Esophagus (tissue), 2 donors: ENCODE measurements at regions not wholly inside any gene's neighbourhood (a gene's known extent, or its start where the extent isn't known, plus 50 kb on each side); places are given as distances from the start of the nearest gene placed in this dataset.

Experiments used
- H3K27ac ChIP-seq, 2 donors: one replicate each; pipeline ENCODE4 v1.5.1; 2013; ENCODE audit warnings: low read depth in 2 of 2, mild to moderate bottlenecking in 2 of 2, inconsistent platforms in 1 of 2, low read length in 1 of 2, moderate library complexity in 1 of 2
- H3K27me3 ChIP-seq, 2 donors: one replicate each; pipeline ENCODE4 v1.6.1; 2013; ENCODE audit warnings: low read length in 2 of 2, control low read depth in 1 of 2, mild to moderate bottlenecking in 1 of 2; ENCODE audit not compliant: insufficient read depth in 2 of 2, control insufficient read depth in 1 of 2
- H3K36me3 ChIP-seq, 2 donors: one replicate each; pipeline ENCODE4 v1.6.1; 2013; ENCODE audit warnings: low read length in 1 of 2; ENCODE audit not compliant: control insufficient read depth in 2 of 2, insufficient read depth in 2 of 2
- H3K4me1 ChIP-seq, 2 donors: one replicate each; pipeline ENCODE4 v1.6.1; 2013; ENCODE audit warnings: low read length in 1 of 2; ENCODE audit not compliant: control insufficient read depth in 2 of 2, insufficient read depth in 2 of 2
- H3K4me3 ChIP-seq, 2 donors: one replicate each; pipeline ENCODE4 v1.5.1; 2013; ENCODE audit warnings: low read length in 2 of 2, mild to moderate bottlenecking in 2 of 2, low read depth in 1 of 2, moderate library complexity in 1 of 2
- H3K9me3 ChIP-seq, 2 donors: one replicate each; pipeline ENCODE4 v1.6.1; 2013; ENCODE audit warnings: mild to moderate bottlenecking in 2 of 2, low read depth in 1 of 2, low read length in 1 of 2, moderate library complexity in 1 of 2; ENCODE audit not compliant: control insufficient read depth in 2 of 2, insufficient read depth in 1 of 2
- WGBS, 2 donors: extraction: QIAGEN DNeasy Blood & Tissue Kit; methylation state at CpG; one replicate each; pipeline ENCODE4 v1.1.7; 2013; 5-methylcytosine and 5-hydroxymethylcytosine counted together
- donor health status: healthy with polysubstance abuse.
- donor health status: Bipolar disorder and iron deficiency.

DNA sequence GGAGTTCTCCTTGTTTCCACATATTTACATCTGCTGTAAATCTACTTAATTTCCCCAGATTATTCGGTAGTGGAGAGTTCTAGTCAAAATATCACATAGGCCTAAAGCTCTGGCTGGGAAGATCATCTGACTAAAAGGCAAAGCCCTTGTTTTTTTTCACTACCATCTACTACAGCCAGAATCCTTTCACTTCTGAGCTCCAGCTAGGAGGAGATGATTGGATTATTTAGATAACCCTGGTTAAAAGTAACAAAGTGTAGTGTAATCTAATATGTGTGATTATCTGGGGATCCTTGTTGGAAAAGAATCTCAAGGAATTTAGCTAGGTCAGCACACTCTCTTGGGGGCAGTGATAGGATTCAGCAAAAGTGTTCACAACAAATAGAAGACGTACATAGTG lies 125.4 kb downstream of the DYRK2 start:
- Histone ChIP-seq H3K4me1 (no peaks in the 10 kb centered on the region), H3K27ac (no peak overlapping the region), H3K9me3 (no peaks in the 10 kb centered on the region), H3K27me3 (no peaks in the 10 kb centered on the region), H3K36me3 (no peaks in the 10 kb centered on the region), H3K4me3 (no peak overlapping the region)
- WGBS, 2 donors, result 65 to 67% methylated on average over 2 of the region's 2 CpGs

DNA sequence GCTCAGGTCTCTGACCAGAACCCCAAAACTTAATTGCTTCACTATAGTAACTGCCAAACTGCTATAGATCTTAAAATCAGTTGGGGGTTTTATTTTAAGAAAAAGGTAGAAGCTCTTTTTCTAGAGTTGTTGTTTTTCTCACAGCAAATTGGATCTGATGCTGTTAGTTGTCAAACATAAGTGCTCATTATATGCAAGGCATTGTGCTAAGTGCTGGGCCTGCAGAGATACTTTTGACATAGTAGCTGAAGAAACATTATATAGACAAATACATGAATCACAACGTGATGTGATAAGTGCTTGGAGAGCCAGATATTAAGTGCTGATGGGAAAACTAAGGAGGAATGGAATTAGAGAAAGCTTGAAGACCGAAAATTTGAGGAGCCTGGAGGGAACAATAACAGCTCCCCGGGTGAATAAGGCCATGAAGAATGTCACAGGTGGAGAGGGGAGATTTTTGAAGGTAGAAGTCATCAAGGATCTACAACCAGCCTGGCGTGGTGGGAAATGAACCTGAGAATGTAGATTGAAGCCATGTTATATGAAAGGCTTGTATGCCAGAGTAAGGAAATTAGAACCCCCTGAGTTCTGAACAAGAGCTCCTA lies 126.5 kb downstream of the DYRK2 start:
- 77 to 79% methylated on average over 4 of the region's 4 CpGs for WGBS, 2 donors
- Histone ChIP-seq H3K27me3 (no peaks in the 10 kb centered on the region), H3K4me3 (no peak overlapping the region), H3K9me3 (no peaks in the 10 kb centered on the region), H3K4me1 (no peaks in the 10 kb centered on the region), H3K36me3 (no peaks in the 10 kb centered on the region), H3K27ac (no peak overlapping the region)

DNA sequence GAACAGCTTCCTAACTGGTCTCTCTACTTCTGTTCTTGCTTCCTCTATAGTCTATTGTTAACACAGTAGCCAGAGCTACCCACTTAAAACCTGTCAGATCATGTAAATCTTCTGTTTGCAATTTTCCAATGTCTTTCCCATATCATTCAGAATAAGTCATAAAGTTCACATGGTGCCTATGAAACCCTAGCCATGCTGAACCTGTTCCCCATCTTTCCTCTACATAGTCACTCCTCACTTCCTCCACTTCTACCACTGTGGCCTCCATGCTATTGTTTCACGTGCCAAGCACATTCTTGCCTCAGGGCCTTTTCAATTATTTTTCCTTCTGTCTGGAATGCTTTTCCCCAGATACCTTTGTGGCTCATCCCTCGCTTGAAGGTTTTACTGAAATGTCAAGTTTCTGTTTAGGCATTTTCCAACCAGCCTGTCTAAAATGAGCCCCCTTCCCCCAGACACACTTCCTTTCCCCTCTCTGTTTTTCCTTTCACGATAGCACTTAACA lies 132.1 kb downstream of the DYRK2 start:
- Histone ChIP-seq H3K9me3 (no peaks in the 10 kb centered on the region), H3K27me3 (no peaks in the 10 kb centered on the region), H3K4me3 (no peak overlapping the region), H3K4me1 (no peaks in the 10 kb centered on the region), H3K27ac (no peak overlapping the region), H3K36me3 (no peaks in the 10 kb centered on the region)
- WGBS, 2 donors, result 75% methylated on average over 3 of the region's 3 CpGs

DNA sequence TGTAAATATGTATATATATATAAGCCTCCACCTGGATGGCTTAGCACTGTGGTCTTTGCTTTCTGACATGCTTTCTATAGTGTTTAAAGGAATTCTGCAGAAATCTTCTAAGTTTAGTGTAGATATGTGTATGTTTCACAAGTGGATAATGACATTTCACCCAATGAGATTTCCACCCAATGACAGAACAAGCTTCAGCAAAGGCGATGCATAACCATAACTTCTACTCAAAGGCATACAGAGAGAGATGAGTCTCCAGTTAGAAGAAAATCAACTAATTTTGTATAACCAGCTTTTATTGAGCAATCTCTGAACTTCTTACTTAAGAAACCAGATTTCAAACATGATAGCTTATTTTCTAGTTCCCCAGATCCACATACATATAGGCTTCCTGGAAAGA lies 134.0 kb downstream of the DYRK2 start:
- no peaks in the 10 kb centered on the region for H3K9me3 ChIP-seq
- no peak overlapping the region for H3K4me3 ChIP-seq
- no peaks in the 10 kb centered on the region for H3K36me3 ChIP-seq
- 95 to 97% methylated on average over 1 of the region's 1 CpG for WGBS, 2 donors
- no peaks in the 10 kb centered on the region for H3K27me3 ChIP-seq
- H3K27ac ChIP-seq, result no peak overlapping the region
- H3K4me1 ChIP-seq, result no peaks in the 10 kb centered on the region

DNA sequence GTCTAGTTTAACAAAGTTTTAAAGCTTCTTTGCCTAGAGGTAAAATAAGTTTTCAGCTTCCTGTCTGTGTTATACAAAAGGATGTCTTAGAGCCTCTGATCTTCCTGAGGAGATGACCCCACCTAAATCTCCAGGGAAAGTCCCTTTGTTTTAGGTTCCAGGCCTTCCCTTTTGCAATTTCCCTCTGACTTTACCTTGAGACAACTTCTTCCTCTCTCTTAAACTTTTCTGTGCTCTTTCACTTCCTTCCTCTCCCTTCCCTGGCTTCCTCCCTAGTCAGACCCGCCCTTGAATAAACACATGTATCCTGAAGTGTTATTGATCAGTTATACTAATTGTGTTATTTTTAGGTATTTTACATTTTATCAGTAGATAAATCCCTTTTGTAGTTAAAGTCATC lies 134.8 kb downstream of the DYRK2 start:
- H3K36me3 ChIP-seq, result no peaks in the 10 kb centered on the region
- no peaks in the 10 kb centered on the region for H3K27me3 ChIP-seq
- no peaks in the 10 kb centered on the region for H3K9me3 ChIP-seq
- no peak overlapping the region for H3K27ac ChIP-seq
- WGBS, 2 donors, result 52 to 81% methylated on average over 1 of the region's 1 CpG
- no peak overlapping the region for H3K4me3 ChIP-seq
- no peaks in the 10 kb centered on the region for H3K4me1 ChIP-seq

DNA sequence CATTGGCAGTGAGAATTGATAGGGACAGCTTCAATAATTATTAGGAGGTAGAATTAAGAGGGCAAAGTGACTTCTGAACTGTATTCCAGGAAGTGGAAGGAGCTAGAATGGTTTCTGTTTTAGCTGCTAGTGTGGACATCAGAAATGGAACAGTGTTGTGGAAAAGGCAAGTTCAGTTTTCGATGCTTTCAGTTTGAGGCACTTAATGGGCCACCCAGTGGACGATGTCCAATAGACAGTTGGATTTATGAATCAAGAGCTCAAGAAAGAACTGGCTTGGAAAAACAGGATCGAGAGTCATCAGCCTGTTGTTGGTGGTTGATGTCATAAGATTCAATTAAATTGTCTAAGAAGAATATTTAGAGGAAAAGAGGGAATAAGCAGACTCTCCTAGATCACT lies 136.3 kb downstream of the DYRK2 start:
- 88 to 89% methylated on average over 3 of the region's 3 CpGs for WGBS, 2 donors
- Histone ChIP-seq H3K9me3 (no peaks in the 10 kb centered on the region), H3K36me3 (no peaks in the 10 kb centered on the region), H3K4me1 (no peaks in the 10 kb centered on the region), H3K27me3 (no peaks in the 10 kb centered on the region), H3K4me3 (no peak overlapping the region), H3K27ac (no peak overlapping the region)

DNA sequence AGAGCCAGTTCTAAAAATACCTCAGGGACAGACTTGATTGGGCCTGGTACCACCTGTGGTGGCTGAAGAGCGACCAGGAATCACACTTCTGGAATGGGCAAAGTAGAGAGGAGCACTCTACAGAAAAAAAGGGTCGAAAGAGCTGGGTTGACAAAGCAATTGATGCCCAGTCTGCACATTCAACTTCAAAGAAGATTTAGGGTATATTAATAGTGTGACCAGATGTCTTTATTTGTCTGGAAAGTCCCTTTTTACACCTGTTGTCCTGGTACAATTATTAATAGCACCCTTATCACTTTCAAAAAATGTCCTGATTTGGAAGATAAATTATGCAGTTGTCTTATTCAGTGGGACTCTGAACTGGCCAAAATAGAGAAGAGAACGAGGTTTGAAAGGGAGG lies 137.5 kb downstream of the DYRK2 start:
- Histone ChIP-seq H3K36me3 (no peaks in the 10 kb centered on the region), H3K27ac (no peak overlapping the region)
- whole genome bisulfite sequencing, 2 donors, result 74 to 78% methylated on average over 3 of the region's 3 CpGs

DNA sequence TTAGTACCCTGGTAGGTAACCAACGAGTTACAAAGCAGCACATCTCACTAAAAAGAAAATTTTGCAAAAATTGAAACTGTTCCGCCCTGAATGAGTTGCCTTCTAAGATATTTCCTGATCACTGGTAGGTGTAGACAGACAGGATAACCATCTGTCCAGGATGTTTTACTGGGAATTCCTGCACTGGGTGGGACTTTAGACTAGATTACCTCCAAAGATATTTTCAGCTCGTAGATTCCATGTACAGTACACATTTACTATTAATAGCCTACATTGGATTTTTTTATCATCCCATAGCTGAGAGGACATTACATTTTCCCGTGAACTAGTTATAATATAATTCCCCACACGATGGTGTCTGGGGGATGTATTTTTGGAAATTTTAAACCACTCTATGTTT lies 139.6 kb downstream of the DYRK2 start:
- 73% methylated on average over 5 of the region's 5 CpGs for WGBS, 2 donors

More for the DNA sequence above, 137.5 kb downstream of the DYRK2 start:
- Histone ChIP-seq H3K9me3 (no peaks in the 10 kb centered on the region), H3K4me3 (no peak overlapping the region), H3K27me3 (no peaks in the 10 kb centered on the region), H3K4me1 (no peaks in the 10 kb centered on the region)

DNA sequence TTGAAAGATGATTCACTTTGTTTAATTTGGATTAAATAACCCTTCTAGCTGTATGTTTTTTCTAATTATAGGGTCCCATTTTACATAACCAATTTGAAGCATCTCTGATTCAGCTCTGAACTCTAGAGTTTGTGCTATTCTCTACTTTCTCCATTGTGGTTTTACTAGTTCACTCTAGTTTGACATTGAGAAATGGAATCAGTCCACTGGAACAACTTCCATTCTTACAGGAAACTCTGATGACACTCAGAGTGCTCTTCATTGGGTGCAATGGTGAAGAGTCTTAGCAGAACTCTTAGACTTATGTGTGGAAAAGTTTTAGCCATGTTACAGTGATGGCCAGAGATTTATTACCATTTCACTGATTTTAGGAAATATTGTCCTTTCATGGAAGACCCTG lies 140.7 kb downstream of the DYRK2 start:
- Histone ChIP-seq H3K4me1 (no peaks in the 10 kb centered on the region), H3K36me3 (no peaks in the 10 kb centered on the region), H3K9me3 (no peaks in the 10 kb centered on the region), H3K27me3 (no peaks in the 10 kb centered on the region), H3K27ac (no peak overlapping the region), H3K4me3 (no peak overlapping the region)

More for the DNA sequence above, 139.6 kb downstream of the DYRK2 start:
- H3K4me1 ChIP-seq, result no peaks in the 10 kb centered on the region
- H3K27me3 ChIP-seq, result no peaks in the 10 kb centered on the region
- H3K4me3 ChIP-seq, result no peak overlapping the region
- no peak overlapping the region for H3K27ac ChIP-seq
- H3K9me3 ChIP-seq, result no peaks in the 10 kb centered on the region
- no peaks in the 10 kb centered on the region for H3K36me3 ChIP-seq

DNA sequence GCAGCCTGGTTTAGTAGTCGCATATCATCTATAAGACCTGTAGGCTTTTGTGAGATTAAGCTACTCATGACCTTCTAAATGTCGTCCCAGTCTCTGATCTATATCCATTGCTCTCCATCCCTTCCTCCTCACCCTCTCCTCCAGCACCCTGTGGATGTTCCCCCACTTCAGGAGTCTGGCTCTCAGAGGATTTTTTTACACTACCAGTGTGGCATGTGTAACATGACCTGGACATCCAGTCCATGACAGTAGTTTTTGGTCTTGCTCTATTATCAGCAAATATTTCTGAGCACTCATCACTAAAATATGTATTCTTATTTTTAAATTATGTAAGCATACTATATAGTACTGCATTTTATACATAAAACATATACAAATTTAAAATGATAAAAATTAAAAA lies 142.1 kb downstream of the DYRK2 start:
- Histone ChIP-seq H3K27me3 (no peaks in the 10 kb centered on the region), H3K4me3 (no peak overlapping the region)
- 87 to 94% methylated on average over 2 of the region's 2 CpGs for WGBS, 2 donors

More for the DNA sequence above, 142.1 kb downstream of the DYRK2 start:
- Histone ChIP-seq H3K9me3 (no peaks in the 10 kb centered on the region), H3K4me1 (no peaks in the 10 kb centered on the region), H3K27ac (no peak overlapping the region), H3K36me3 (no peaks in the 10 kb centered on the region)
